Keratinocyte (primary cell): ENCODE measurements at regions not wholly inside any gene's neighbourhood (a gene's known extent, or its start where the extent isn't known, plus 50 kb on each side); places are given as distances from the start of the nearest gene placed in this dataset.

Experiments
- DNase-seq: peaks from one replicate; pipeline ENCODE4 v3.0.0-alpha.2; 2011; ENCODE audit warnings: low read depth, missing footprints, low spot score
- FAIRE-seq: peaks from 2 replicates; lab custom pipeline; 2011; peaks lifted over from hg19 to GRCh38; lab: Jason Lieb, UNC
- H2AFZ ChIP-seq: 2 replicates; pipeline ENCODE4 v1.6.0; 2012; ENCODE audit warnings: low read length, control low read depth, inconsistent platforms; ENCODE audit not compliant: control insufficient read depth
- H3K27ac ChIP-seq: 2 replicates; pipeline ENCODE4 v1.5.1; 2011; ENCODE audit warnings: low read length; ENCODE audit not compliant: control insufficient read depth, insufficient read depth
- H3K27me3 ChIP-seq: 3 replicates; pipeline ENCODE4 v1.6.0; 2011; ENCODE audit warnings: low read length; ENCODE audit not compliant: control insufficient read depth, insufficient read depth; ENCODE audit errors: extremely low read depth
- H3K36me3 ChIP-seq, 2 experiments: 2 replicates in 1 of 2; 3 replicates in 1 of 2; pipeline ENCODE4 v1.5.1; 2011; ENCODE audit warnings: low read length in 2 of 2, mild to moderate bottlenecking in 1 of 2; ENCODE audit not compliant: control insufficient read depth in 2 of 2, insufficient read depth in 2 of 2; ENCODE audit errors: extremely low read depth in 1 of 2
- H3K4me1 ChIP-seq: 3 replicates; pipeline ENCODE4 v1.5.1; 2011; ENCODE audit warnings: low read length; ENCODE audit not compliant: control insufficient read depth, insufficient read depth; ENCODE audit errors: extremely low read depth
- H3K4me2 ChIP-seq: 3 replicates; pipeline ENCODE4 v1.6.0; 2011; ENCODE audit warnings: low read depth, low read length; ENCODE audit not compliant: control insufficient read depth, insufficient read depth; ENCODE audit errors: extremely low read depth
- H3K4me3 ChIP-seq, 3 experiments: fragments of 200-600 bp in 1 of 3; sonication (generic) in 1 of 3; 2 replicates in 2 of 3; 3 replicates in 1 of 3; pipeline ENCODE4 v1.5.1; 2011 to 2016; ENCODE audit warnings: low read length in 3 of 3, mild to moderate bottlenecking in 3 of 3, control low read depth in 2 of 3, inconsistent platforms in 1 of 3, low read depth in 1 of 3, mixed read lengths in 1 of 3, mixed run types in 1 of 3, moderate library complexity in 1 of 3; ENCODE audit not compliant: control insufficient read depth in 2 of 3, insufficient read depth in 2 of 3; ENCODE audit errors: extremely low read depth in 1 of 3
- H3K79me2 ChIP-seq: 2 replicates; pipeline ENCODE4 v1.6.0; 2012; ENCODE audit warnings: low read length; ENCODE audit not compliant: control insufficient read depth, insufficient read depth
- H3K9ac ChIP-seq: 3 replicates; pipeline ENCODE4 v1.6.0; 2011; ENCODE audit warnings: low read length; ENCODE audit not compliant: control insufficient read depth, insufficient read depth; ENCODE audit errors: extremely low read depth
- H3K9me1 ChIP-seq: 3 replicates; pipeline ENCODE4 v1.6.0; 2011; ENCODE audit warnings: low read length; ENCODE audit not compliant: control insufficient read depth, insufficient read depth; ENCODE audit errors: extremely low read depth
- H3K9me3 ChIP-seq: 2 replicates; pipeline ENCODE4 v1.5.1; 2012; ENCODE audit warnings: low read depth, low read length; ENCODE audit not compliant: control insufficient read depth
- H4K20me1 ChIP-seq: 3 replicates; pipeline ENCODE4 v1.6.0; 2011; ENCODE audit warnings: low read length; ENCODE audit not compliant: control insufficient read depth, insufficient read depth; ENCODE audit errors: extremely low read depth
- CTCF ChIP-seq, 3 experiments: IDR thresholded peaks in 1 of 3; conservative IDR thresholded peaks in 1 of 3; optimal IDR thresholded peaks in 1 of 3; 2 replicates in 2 of 3; 3 replicates in 1 of 3; pipeline versions ENCODE3 to v1.5.1; 2011; ENCODE audit warnings: low read length in 3 of 3, mild to moderate bottlenecking in 3 of 3, moderate library complexity in 2 of 3, control low read depth in 1 of 3, inconsistent platforms in 1 of 3; ENCODE audit not compliant: insufficient read depth in 2 of 3; ENCODE audit errors: extremely low read depth in 1 of 3
- EZH2 ChIP-seq: IDR thresholded peaks from one replicate; pipeline ENCODE4 v1.6.1; 2012; ENCODE audit warnings: inconsistent platforms, mild to moderate bottlenecking, low read length, moderate library complexity
- dilution Hi-C: fragments of 300-500 bp; cut with MboI; formaldehyde crosslinking; loops from one replicate; pipeline ENCODE4 v1.7.0; 2020; ENCODE audit warnings: low sequenced_read_pairs; ENCODE audit not compliant: extremely low pct_ligation_motif_present

DNA sequence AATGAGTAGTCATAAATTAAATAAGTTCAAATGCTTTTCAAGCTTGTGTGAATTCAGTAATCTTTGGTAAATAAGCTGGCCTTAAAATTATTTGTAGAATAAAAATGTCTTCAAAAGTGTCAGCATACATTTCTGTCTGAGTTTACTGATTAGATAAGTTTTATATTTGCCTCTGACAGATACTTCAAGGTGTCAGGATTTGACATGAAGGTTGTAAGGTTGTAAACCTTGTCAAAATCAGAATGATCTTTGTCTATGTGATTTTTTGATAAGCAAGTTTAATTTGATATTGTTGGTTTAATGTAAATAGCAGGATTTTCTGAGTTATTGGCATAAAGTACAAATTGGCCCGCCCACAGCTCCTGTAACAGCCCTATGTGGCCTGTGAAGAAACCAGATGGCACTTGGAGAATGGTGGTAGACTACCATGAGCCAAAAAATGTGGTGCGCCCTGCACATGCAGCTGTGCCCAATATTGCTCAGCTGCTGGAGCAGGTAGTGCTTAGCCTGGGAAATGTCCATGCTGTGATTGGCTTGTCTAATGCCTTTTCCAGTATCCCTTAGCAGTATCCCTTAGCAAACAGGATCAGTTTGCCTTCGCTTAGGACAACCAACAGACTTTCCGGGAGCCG is 188.0 kb upstream of the SPHKAP start:
- FAIRE-seq = no peak

GRCh38 chr2:228367356-228367755 is 185.9 kb upstream of the SPHKAP start:
- no peaks in the 10 kb centered on the region for H4K20me1 ChIP-seq
- H3K9me3 ChIP-seq = no peaks in the 10 kb centered on the region
- no peaks in the 10 kb centered on the region for H3K27me3 ChIP-seq
- H3K4me1 ChIP-seq = no peaks in the 10 kb centered on the region
- H2AFZ ChIP-seq = no peak overlapping the region
- H3K9me1 ChIP-seq = no peaks in the 10 kb centered on the region
- DNase-seq (no peak), FAIRE-seq (no peak)
- TF ChIP-seq CTCF (optimal IDR thresholded peaks at IDR 0.05 in 1 of 3, IDR thresholded peaks at IDR 0.05 in 1 of 3, conservative IDR thresholded peaks at IDR 0.05 in 1 of 3; ENCODE audit: extremely low read depth in 1 of 3, insufficient read depth in 2 of 3, low read length in 3 of 3) = no peak
- no peak for TF ChIP-seq EZH2
- dilution Hi-C loops = no loop called here
- no peaks in the 10 kb centered on the region for H3K79me2 ChIP-seq
- no peak overlapping the region for H3K4me2 ChIP-seq
- H3K4me3 ChIP-seq = no peak overlapping the region
- H3K27ac ChIP-seq = no peak overlapping the region
- no peaks in the 10 kb centered on the region for H3K36me3 ChIP-seq
- no peak overlapping the region for H3K9ac ChIP-seq

More for the DNA sequence above, 188.0 kb upstream of the SPHKAP start:
- TF ChIP-seq EZH2 (no peak), CTCF (optimal IDR thresholded peaks at IDR 0.05 in 1 of 3, IDR thresholded peaks at IDR 0.05 in 1 of 3, conservative IDR thresholded peaks at IDR 0.05 in 1 of 3; ENCODE audit: extremely low read depth in 1 of 3, insufficient read depth in 2 of 3, low read length in 3 of 3) (no peak)
- Histone ChIP-seq H3K27me3 (no peaks in the 10 kb centered on the region), H3K4me1 (no peaks in the 10 kb centered on the region), H3K79me2 (no peaks in the 10 kb centered on the region), H4K20me1 (no peaks in the 10 kb centered on the region), H3K9me3 (no peaks in the 10 kb centered on the region), H3K36me3 (no peaks in the 10 kb centered on the region), H3K4me3 (no peak overlapping the region), H3K9ac (no peak overlapping the region), H3K27ac (no peak overlapping the region), H2AFZ (no peak overlapping the region), H3K4me2 (no peak overlapping the region), H3K9me1 (no peaks in the 10 kb centered on the region)
- no peak for DNase-seq
- dilution Hi-C loops = no loop called here
